ENCODE measurements at regions not wholly inside any gene's neighbourhood (a gene's known extent, or its start where the extent isn't known, plus 50 kb on each side); places are given as distances from the start of the nearest gene placed in this dataset.

DNA sequence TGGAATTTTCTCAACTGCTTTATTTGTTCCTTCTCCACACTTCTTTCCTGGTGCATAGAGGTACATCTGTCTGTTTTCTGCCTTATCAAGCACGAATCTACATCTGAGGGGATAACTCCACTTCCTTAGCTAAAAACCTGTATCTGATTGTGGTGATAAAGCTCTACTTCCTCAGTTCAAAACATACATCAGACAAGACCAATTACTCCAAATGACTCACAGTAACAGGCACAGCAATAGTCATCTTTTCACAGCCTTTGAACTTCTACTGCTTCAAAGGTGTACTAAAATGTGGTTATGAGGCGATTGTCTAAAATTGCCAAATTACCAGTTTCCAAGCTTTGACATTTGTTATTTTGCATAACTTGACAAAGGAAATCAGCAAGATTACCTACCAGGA lies 803.6 kb upstream of the ZEB2 start:
- no peak for DNase-seq
- TF ChIP-seq, protein P1, sequence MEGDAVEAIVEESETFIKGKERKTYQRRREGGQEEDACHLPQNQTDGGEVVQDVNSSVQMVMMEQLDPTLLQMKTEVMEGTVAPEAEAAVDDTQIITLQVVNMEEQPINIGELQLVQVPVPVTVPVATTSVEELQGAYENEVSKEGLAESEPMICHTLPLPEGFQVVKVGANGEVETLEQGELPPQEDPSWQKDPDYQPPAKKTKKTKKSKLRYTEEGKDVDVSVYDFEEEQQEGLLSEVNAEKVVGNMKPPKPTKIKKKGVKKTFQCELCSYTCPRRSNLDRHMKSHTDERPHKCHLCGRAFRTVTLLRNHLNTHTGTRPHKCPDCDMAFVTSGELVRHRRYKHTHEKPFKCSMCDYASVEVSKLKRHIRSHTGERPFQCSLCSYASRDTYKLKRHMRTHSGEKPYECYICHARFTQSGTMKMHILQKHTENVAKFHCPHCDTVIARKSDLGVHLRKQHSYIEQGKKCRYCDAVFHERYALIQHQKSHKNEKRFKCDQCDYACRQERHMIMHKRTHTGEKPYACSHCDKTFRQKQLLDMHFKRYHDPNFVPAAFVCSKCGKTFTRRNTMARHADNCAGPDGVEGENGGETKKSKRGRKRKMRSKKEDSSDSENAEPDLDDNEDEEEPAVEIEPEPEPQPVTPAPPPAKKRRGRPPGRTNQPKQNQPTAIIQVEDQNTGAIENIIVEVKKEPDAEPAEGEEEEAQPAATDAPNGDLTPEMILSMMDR (IDR thresholded peaks at IDR 0.05) = no peak
- no peaks in the 10 kb centered on the region for H3K27me3 ChIP-seq
- intact Hi-C loops (cut with DNase I) = no loop called here
- no peak for ATAC-seq
- H3K36me3 ChIP-seq = no peaks in the 10 kb centered on the region
- H3K4me3 ChIP-seq = no peak overlapping the region
- no peaks in the 10 kb centered on the region for H3K4me1 ChIP-seq
- H3K9me3 ChIP-seq = no peaks in the 10 kb centered on the region
- H3K27ac ChIP-seq = no peak overlapping the region

DNA sequence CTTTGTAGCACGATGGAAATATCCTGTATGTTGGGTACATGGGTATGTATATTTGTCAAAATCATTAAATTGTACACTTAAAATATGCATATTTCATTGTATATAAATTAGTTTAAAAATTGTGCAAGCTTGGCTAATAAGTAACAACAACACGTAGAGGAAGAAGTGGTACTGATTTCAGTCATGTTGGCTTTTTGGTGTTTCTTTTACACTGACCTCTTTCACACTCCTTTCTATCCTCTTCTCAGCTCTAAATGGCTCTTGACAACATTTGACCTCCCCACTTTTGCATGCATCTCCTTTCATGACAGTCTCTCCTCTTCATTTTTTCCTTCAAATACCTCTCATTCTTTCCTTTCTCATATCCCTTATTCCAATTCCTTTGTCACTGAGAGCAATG lies 801.4 kb upstream of the ZEB2 start:
- no peaks in the 10 kb centered on the region for H3K36me3 ChIP-seq
- no peaks in the 10 kb centered on the region for H3K9me3 ChIP-seq
- intact Hi-C loops (cut with DNase I) = no loop called here
- no peak for ATAC-seq
- no peaks in the 10 kb centered on the region for H3K27me3 ChIP-seq
- no peaks in the 10 kb centered on the region for H3K4me1 ChIP-seq
- TF ChIP-seq, protein P1 (IDR thresholded peaks at IDR 0.05) = no peak
- no peak overlapping the region for H3K4me3 ChIP-seq
- H3K27ac ChIP-seq = no peak overlapping the region
- DNase-seq = no peak

DNA sequence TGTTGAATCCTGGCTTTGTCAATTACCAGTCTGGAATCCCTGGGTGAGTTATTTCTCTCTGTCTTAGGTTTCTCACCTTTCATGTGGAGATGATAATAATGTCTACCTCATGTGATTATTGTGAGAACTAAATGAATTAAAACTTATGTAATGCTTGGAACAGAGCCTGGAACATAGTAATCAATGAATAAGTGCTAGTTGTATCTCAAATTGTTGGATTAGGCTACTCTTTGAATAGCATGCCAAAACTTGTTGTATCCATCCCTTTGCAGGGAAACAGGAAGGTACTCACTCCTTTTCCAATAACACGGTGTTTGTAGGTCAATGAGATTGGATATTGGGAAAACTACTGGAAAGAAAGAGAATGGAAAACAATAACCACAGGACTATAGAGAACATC lies 796.6 kb upstream of the ZEB2 start:
- TF ChIP-seq, protein P1 (IDR thresholded peaks at IDR 0.05) = no peak
- no peak for ATAC-seq
- Histone ChIP-seq H3K27me3 (no peaks in the 10 kb centered on the region), H3K4me1 (no peaks in the 10 kb centered on the region), H3K9me3 (peaks cover 0 to 14% of the 10 kb centered on the region in 2 donors), H3K27ac (no peak overlapping the region), H3K4me3 (no peak overlapping the region), H3K36me3 (no peaks in the 10 kb centered on the region)
- no peak for DNase-seq
- intact Hi-C loops (cut with DNase I) = no loop called here

DNA sequence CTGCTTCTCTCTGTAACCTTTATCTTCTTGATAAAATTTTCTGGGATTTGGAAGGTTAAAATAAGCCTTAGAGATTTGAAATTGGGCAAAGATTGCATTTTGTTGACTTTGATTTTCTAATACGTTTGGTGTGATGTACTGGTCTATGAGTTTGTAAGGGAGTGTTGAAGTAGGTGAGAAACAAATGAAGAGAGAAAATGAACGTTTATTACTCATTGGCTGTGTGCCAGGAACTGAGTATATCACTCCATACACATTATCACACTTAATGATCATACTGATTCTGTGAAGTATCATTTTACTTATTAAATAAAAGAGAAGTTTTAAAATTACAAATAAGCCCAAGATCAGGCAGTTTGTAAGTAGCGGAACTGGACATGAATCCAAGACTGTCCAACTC lies 795.1 kb upstream of the ZEB2 start:
- DNase-seq = no peak
- Histone ChIP-seq H3K27ac (no peak overlapping the region), H3K4me3 (no peak overlapping the region), H3K27me3 (no peaks in the 10 kb centered on the region), H3K36me3 (no peaks in the 10 kb centered on the region), H3K4me1 (no peaks in the 10 kb centered on the region), H3K9me3 (peaks cover 0 to 14% of the 10 kb centered on the region in 2 donors)
- TF ChIP-seq, protein P1 (IDR thresholded peaks at IDR 0.05) = no peak
- intact Hi-C loops (cut with DNase I) = no loop called here
- ATAC-seq = no peak

DNA sequence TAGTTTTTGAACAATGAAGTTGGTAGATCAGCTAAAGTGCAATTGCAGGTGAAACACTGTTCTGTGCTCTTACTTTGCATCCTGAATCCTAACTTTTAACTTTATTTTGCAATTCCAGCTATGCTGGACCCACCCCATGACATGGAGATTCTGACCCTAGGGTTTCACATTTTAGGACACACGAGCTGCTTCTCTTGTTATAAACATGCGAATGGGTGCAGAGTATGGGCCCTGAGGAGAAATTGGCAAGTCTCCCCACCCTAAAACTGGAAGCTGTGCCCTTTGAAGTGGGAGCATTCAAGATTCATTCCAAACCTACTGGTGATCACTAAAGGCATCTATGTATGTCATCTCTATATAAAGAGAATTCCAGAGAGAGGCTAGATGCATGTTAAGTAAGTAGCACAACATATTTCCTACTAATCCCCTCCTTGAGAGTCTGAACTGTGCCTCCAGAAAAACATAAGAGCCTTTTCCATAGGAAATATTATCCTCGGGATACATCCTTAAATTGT lies 794.3 kb upstream of the ZEB2 start:
- no peaks in the 10 kb centered on the region for H3K36me3 ChIP-seq
- no peaks in the 10 kb centered on the region for H3K27me3 ChIP-seq
- H3K9me3 ChIP-seq = peaks cover 0 to 14% of the 10 kb centered on the region in 2 donors
- no peaks in the 10 kb centered on the region for H3K4me1 ChIP-seq
- H3K4me3 ChIP-seq = no peak overlapping the region
- ATAC-seq (no peak), DNase-seq (no peak)
- intact Hi-C loops (cut with DNase I) = no loop called here
- no peak overlapping the region for H3K27ac ChIP-seq
- TF ChIP-seq, protein P1 (IDR thresholded peaks at IDR 0.05) = no peak

Data from left lung (tissue), 4 donors.